Stimulated activated CD4-positive, alpha-beta T cell treated with anti-CD3 and anti-CD28 coated beads, Interleukin-2, amount 100 ng/mL, for 24 hours (primary cell): ENCODE measurements at regions not wholly inside any gene's neighbourhood (a gene's known extent, or its start where the extent isn't known, plus 50 kb on each side); places are given as distances from the start of the nearest gene placed in this dataset.
"Not testable (repeated sequence)": the region's sequence is repeated elsewhere in the genome, so short reads cannot be mapped to it uniquely, and the experiment has no call there.

Experiments used
- DNase-seq, 2 donors: peaks; one replicate each; pipeline ENCODE4 v3.0.0-alpha.2; 2020

DNA sequence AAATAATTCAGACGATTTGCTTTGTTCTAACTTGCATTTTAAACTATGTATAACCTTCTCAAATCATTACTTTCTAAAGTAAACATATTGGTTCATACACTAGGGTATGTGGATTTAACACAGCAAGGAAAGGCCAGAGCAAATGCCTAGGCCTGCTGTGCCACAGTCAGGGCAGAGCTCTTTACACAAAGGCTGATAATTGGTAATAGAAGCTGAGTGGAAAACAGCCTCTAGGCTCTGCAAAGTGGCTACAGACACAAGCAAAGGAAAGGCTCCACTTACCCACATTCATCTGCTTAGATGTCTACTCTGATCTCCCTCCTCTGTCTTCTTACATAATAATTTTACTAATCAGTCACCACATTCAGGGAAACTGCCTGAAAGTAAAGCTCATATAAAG lies 382.9 kb downstream of the OLFM4 start:
- DNase-seq, result no peak

DNA sequence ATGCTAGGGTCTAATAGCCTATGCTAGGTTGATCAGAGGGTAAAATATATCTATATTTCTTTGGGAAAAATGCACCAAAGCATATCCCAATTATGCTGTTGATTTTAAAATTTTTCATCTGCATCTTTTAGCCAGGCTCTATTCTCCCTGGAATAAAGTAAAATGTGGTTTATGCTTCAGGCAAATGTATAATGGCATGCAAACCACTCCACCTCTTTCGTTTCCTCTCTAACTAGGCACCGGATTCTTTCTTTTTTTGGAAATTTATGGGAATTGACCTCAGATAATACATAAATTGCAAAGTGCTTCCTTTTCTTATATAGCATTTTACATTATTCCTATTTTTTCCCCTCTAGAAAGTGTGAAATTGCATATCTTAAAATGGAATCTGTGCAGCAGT lies 386.5 kb downstream of the OLFM4 start:
- no peak for DNase-seq

DNA sequence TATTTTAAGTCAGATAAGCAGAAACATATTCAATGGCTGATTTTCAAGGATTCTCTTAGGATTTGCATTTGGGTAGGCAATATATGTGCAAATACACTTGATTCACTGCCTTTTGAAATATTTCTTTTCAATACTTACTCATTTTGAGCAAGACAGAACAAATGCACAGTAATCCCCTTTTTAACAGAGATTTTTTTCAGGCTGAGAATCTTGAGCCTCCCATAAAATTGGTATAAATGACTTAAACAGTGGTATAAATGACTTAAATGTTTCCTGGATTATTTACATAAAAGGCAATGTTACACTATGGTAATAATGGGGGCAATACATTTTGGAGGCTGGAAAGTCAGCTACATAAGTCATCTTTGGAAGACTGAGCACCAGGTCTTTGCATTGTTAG lies 389.0 kb downstream of the OLFM4 start:
- no peak for DNase-seq

DNA sequence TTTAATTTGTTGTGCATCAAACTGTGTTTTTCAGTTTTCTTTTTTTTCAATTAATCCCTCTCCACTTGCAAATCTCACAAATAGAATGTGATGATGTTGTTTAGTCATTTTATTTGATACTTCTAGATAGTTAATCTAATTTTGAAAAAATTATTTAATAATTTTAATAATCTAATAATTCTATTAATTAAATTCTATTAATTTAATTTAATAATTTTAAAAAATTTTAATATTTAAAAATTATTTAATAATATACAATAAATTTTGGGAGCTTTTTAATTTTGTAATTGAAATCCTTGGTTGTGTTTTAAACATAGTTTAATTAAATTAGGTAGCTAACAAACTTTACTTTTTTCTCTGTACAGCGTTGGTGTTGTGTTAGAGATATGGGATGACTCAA lies 393.8 kb downstream of the OLFM4 start:
- DNase-seq, result no peak

DNA sequence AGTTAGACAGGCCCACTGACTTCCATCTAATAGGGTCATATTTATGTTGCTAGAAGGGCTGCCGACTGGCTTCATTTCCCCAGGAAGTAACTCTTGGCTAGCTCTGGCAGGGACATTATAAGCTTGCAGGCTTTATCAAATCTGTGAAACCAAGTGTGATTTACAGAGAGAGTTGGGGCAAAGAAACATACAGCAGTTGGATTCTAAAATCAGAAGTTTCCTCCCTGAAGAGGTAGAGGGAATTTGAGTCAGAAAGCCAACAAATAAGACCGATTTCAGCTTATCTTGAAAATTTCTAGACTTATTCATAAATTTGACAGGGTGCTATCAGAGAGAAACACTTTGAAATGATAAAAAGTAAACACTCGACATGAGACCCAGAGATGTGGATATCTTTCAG lies 407.8 kb downstream of the OLFM4 start:
- no peak for DNase-seq

DNA sequence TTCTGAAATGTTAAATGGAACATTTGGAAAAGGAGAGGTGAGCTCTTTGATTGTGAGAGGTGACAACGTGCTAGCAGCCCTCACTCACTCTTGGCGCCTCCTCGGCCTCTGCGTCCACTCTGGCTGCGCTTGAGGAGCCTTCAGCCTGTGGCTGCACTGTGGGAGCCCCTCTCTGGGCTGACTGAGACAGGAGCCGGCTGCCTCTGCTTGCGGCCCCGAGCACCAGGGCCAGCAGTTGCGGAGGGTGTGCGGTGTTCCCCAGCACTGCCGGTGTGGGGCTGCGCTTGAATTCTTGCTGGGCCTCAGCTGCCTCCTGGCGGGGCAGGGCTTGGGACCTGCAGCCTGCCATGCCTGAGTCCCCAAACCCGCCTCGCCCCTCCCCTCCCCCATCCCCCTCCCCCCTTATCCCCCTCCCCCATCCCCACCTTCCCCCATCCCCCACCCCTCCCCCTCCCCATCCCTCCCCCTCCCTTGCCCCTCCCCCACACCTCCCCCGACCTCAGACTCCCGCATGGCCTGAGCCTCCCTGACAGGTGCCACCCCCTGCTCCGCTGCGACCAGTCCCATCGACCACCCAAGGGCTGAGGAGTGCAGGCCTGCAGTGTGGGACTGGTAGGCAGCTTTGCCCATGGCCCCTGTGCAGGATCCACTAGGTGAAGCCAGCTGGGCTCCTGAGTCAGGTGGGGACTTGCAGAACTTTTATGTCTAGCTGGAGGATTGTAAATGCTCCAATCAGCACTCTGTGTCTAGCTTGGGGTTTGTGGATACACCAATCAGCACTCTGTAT lies 411.0 kb downstream of the OLFM4 start:
- DNase-seq, result no peak

DNA sequence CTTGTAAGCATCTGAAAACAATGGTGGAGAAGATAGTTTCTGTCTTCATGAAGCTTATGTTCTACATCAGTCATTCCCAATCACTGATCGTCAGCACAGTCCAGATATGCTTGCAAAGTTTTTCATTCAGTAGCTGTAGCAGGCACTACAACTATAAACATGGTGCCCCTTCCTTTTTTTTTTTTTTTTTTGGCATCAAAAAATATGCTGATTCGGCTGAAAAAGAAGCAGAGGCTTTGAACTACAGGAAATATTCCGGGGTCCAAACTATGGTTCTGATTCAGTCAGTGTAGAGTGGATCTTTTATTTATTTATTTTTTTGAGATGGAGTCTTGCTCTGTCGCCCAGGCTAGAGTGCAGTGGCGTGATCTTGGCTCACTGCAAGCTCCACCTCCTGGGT lies 414.4 kb downstream of the OLFM4 start:
- no peak for DNase-seq

DNA sequence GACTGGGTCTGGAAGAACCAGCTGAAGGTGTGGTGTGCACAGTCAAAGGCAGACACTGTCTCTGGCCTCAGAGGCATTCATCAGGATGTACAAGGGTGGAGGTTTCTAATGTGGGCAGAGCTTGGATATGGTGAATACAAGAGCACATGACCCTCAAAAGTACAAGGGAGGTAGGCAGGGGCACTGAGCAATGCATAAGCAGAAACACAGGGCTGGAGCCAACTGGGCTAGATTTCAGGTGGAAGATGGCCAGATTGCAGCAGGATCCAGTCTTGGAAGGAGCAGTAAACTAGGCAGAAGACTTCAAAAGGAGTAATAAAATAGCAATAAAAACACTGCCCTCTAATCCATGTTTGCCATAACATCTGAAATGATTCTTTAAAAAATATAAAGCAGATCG lies 417.1 kb downstream of the OLFM4 start:
- no peak for DNase-seq

DNA sequence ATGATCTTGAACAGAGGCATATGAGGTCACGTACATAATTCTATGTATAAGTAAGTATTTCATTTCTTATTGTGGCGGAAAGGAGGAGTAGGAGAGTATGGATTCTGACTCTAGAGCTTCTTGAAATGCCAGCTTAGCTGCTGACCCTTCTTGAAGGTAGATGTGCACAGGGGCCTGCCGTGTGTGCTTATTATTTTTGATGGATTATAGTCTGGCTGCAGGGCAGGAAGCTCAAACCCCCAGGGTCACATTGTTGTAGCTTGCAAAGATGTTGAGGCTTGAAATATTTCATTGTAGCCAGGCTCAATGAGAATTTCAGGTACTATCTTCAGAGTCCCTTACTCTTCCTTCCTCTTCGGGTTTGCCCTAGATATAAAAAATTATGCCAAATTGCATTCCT lies 418.8 kb downstream of the OLFM4 start:
- DNase-seq, result no peak

DNA sequence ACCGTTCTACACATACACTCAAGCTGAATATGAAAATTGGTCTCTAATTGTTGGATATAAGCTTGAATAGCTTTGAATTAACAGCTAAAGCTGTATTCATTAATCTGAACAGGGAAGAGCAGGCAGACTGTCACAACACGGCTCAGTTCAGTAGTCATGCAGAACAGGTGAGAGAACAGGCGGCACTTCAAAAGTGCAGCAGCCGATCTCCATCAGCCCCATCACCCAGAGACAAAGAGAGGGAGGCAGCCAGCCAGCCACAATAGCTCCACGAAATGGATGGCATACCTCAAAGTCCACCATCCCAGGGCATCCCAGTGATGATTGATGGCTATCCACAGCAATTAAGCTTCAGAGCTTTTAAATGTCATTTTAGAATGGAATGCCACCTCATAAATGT lies 419.2 kb downstream of the OLFM4 start:
- no peak for DNase-seq

DNA sequence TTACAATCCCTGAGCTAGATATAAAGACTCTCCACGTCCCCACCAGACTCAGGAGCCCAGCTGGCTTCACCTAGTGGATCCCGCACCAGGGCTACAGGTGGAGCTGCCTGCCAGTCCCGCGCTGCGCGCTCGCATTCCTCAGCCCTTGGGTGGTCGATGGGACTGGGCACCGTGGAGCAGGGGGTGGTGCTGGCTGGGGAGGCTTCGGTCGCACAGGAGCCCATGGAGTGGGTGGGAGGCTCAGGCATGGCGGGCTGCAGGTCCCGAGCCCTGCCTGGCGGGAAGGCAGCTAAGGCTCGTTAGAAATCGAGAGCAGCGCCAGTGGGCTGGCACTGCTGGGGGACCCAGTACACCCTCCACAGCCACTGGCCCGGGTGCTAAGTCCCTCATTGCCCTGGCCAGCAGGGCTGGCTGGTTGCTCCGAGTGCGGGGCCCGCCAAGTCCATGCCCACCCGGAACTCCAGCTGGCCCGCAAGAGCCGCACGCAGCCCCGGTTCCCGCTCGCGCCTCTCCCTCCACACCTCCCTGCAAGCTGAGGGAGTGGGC lies 423.7 kb downstream of the OLFM4 start:
- not testable (repeated sequence) for DNase-seq

DNA sequence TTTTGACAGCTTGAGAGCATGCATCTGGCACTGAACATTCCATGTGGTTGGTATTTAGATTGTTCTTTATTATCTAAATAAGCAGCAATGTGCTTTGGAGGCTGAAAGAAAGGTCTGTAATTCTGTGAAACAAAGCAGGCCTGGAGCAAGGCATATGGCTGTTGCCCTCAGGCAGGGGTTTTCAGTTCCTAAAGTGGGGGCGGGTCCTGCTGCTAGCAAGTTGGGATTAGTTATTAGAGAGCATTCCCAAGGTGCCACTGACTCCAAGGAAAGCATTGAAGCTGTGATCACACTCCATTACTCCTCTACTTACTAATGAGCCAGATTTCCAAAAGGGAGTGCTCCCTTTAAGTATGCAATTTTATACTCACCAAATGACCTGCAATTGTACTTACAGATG lies 432.2 kb downstream of the OLFM4 start:
- DNase-seq, result no peak

DNA sequence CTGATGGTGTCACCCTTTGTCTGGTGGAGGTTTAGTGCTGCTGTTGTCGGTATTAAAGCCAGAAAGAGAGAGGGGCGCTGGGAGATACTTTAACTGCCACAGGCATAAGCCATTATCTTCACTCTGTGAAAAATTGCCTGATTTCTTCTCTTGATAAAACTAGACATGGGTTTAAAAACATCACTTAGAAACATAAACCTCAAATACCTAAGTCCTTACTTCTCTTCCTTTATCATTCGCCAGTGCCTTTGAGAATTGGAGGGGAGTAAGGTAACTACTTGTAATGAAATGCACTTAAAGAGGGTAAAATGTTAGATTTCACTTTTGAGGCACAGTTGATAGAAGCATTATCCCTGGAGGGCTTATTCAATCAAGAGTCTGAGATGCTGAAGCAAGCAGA lies 434.5 kb downstream of the OLFM4 start:
- DNase-seq, result no peak

DNA sequence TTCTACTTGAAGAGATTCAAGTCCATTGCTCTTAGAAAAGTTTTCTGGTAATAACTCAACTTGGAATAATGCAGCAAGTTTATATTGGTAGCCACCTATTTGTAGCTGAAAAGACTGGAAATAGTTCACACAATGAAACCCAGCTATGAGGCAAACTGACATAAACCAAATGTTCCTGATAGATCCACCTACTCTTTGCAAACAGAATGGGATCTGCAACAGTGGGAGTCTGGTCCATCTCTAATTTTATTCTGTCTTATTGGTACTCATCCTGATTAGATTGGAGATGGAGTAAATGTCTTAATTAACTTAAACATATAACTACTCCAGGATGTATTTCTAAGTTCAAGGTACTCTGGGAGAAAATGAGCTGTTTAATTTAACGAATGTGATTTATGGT lies 438.0 kb downstream of the OLFM4 start:
- no peak for DNase-seq

DNA sequence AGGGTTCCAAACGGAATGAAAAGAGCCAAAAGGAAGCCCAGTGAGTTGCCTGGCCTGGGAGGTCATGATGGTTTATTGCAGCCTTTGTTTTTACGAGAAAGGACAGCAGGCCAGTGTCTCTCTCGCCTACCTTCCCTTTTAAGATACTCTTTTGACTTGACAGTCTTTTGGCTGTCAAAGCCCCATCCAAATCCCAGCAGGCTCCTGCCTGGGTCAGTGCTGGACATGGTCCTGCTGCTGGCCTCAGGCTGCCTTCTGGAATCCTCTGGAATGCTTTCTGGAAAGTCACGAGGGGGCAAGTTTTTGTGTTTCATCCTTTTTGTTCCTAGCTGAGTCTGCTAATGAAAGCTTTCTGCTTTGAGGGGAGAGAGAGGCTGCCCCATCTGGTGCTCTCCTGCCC lies 444.8 kb downstream of the OLFM4 start:
- no peak for DNase-seq

DNA sequence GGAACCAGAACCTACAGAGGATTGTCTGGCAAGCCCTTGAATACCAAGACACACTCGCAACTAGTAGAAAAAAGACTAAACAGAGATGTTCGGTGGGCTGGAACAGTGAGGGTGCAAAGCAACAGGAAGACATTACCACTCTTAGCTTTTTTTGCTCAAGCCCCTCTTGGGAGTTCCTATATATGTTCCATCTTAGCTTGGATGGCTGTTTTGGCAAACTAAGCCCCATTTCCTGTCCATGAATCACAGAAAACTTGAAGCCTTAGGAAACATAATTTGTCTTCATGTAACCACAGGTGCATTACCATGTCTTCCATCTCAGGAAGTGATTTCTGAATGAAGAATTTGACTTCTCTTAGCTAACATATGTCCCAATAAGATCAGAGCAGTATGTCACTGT lies 446.3 kb downstream of the OLFM4 start:
- DNase-seq, result no peak

DNA sequence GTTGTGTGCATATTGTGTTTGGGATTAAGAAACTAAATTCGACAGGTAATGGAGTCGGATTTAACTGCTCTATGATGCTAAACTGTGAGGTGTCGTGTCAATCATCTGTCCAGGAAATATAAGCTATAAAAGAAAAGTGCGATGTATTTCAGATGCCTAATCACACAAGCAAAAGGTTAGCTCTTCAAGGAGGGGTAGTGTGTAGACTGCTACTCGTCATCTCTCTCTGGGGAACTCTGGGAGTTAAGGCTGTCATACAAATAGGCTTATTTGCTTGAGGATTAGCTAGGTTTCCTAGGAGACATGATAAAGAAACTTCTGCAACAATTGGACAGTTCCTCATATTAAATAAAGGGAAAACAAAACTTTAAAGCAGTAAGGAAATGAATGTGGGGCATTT lies 462.1 kb downstream of the OLFM4 start:
- DNase-seq, result no peak

DNA sequence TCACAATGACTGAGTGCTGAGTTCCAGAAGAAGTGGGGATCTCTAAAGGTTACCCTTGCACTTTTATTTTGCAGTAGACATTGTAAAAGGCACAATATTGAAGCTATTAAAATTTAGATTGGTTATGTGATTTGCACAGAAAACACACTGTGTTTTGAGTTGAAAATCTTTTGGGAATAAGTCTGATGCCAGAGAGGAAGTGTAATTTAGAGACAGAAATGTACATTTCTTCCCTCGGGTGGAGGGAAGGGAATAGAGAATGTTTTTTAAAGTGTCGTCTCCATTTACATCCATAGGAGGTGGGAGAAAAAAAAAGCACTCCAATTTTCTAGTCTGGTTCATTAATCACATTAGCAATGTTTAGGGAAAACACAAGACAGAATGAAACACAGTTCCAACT lies 465.8 kb downstream of the OLFM4 start:
- DNase-seq, result no peak

DNA sequence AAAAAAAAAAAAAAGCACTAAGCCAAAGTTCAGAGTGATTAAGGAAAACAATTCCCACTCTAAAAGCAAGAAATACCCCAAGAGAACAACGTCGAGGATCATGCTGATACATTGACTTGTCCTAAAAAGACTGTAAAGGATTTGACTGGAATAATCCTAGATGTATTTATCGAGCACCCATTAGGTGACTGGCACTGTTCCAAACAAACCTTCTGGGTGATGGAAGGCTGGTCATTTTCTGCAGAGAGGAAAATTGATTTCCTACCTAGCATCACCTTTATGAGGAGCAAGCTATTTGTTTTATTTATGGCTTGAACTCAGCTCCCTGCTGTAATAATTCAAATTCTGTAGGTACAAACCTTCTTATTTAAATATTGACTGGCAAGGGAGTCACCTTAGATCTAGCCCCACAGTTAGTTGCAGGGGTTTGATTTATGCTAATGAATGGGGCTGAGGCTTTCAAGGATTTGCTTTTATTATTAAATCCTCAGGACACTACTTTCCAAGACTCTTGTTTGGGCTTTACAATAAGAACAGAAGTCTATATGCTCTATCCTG lies 471.0 kb downstream of the OLFM4 start:
- DNase-seq, result no peak

DNA sequence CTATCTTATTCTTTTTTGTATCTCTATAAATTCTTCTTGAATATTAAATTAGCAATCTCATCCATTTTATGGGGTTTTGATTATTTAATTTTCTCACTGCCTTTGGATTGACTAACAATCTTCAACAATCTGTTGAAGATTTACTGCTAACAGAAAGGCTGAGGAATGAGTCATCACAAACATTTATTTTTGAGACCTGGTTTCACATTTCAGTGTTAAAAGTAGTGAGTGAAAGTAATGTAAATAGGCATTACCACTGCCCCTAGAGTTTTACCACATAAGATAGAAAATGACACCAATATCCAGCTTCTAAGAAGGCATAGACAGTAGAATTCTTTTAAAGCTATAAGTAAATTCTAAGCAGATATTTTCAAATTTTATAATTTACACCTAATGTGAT lies 472.8 kb downstream of the OLFM4 start:
- no peak for DNase-seq

DNA sequence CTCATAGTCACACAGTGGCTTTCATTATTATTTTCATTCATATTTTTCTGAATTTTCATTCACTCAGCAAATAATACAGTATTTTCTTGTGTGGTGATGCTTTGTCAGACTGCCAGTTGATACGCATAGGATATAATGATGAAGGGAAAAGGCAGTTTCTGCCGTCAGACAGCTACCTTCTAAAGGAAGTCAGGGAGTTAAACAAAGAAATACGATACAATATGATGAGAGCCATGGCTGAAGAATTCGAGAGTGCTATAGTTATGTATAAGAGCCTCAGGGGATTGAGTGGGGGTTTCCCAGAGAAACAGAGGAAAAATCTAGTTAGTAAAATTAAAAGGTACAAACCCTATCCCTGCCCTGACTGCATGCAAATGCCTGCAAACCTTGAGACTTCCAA lies 479.1 kb downstream of the OLFM4 start:
- DNase-seq, result no peak

DNA sequence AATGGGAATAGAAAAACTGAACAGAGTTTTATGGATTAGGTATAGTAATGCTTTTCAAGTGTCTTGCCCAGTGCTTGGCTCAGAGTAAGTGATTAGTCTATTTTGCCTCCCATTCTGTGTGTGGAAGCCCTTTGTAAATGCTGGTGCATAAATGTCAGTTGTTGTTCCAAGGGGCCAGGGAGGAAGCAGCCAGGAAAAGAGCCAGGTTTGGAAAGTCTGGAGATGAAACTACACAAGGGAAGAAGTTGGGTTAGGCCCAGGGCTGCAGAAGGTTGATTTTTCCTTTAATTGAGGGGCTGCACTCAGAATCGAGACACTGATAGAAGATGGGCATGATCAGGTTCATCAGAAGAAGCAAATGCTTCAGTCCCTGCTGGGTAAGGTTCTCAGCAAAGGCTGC lies 484.0 kb downstream of the OLFM4 start:
- no peak for DNase-seq

DNA sequence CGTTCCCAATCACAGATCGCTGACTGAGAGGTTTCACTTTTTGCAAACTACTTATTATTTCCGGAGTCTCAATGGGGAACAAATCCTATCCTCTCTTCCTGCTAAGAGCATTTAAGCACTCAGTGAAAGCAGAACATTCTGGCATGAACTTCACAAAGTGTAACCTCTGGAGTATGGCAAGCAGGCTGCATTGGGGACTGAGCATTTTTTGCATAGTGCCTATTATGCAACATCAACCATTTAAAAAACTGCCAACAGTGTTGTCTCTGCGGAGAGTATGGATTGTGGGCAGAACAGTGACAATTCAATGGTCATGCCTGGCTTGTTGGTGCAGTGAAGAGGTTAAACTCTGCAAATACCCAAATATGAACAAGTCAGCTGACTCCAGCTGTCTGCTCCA lies 484.6 kb downstream of the OLFM4 start:
- DNase-seq, result no peak

DNA sequence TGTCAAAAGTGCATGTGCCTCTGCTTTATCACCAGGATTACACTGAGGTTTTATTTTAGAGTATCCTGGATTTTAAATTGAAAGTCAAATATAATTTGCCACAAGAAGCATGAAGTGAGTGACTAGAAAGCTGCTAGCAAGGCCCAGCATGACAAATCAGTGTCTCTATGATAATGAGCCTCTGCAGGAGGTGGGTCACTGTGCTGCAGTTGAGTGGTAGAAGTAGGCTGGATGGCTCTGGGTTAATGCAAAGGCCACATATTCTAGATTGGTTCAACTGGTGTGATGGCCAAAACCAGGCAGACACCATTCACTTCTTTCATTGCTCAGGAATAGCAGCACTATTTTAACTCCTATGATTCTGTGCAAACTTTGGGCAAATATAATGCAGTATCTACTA lies 491.5 kb downstream of the OLFM4 start:
- no peak for DNase-seq

DNA sequence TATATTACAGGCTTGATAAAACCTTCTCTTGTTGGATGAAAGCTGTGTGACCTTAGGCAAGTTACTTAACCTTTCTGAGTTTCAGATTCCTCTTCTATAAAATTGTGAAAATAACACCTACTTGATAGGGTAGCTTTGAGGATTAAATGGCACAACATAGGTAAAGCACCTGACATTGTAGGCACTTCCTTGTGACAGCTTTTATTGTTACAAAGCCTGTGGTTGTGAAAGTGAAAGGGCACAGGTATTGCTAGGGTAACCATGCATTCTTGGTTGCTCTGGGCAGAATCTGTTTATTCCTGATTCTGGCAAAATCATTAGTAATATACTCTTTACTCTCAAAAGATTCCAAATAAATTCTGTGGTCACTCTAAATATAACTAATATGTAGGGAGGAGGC lies 493.4 kb downstream of the OLFM4 start:
- DNase-seq, result no peak
